OCI-LY3 (cell line): ENCODE measurements at regions not wholly inside any gene's neighbourhood (a gene's known extent, or its start where the extent isn't known, plus 50 kb on each side); places are given as distances from the start of the nearest gene placed in this dataset.

ENCODE experiments used
- H2AFZ ChIP-seq: fragments of 200-600, 300-600 bp; shearing (Covaris generic); 2 replicates; pipeline ENCODE4 v1.6.0; 2014; ENCODE audit warnings: antibody characterized with exemption, low read depth, low read length
- H3K27ac ChIP-seq: fragments of 200-600, 300-600 bp; sonication (generic); 2 replicates; pipeline ENCODE4 v1.5.1; 2014; ENCODE audit warnings: mild to moderate bottlenecking, low read length, moderate library complexity, mixed read lengths
- H3K27me3 ChIP-seq: fragments of 200-600, 300-600 bp; sonication (generic); 2 replicates; pipeline ENCODE4 v1.6.1; 2014; ENCODE audit warnings: low read depth, low read length, mixed read lengths
- H3K36me3 ChIP-seq: fragments of 200-600, 300-600 bp; sonication (generic); replicated peaks from 2 replicates; pipeline ENCODE3; 2014; ENCODE audit warnings: low read depth, low read length, mixed read lengths
- H3K4me1 ChIP-seq: fragments of 300-600, 200-600 bp; sonication (generic); 2 replicates; pipeline ENCODE4 v1.6.1; 2014; ENCODE audit warnings: low read length, mixed read lengths
- H3K4me2 ChIP-seq: fragments of 200-600, 300-600 bp; sonication (generic); 2 replicates; pipeline ENCODE4 v1.6.1; 2014; ENCODE audit warnings: low read length, mixed read lengths
- H3K4me3 ChIP-seq: fragments of 300-600, 200-600 bp; sonication (generic); 2 replicates; pipeline ENCODE4 v1.5.1; 2014; ENCODE audit warnings: antibody characterized with exemption, mild to moderate bottlenecking, low read length, moderate library complexity
- H3K79me2 ChIP-seq: fragments of 300-600, 200-600 bp; shearing (Covaris generic); 2 replicates; pipeline ENCODE4 v1.6.1; 2014; ENCODE audit warnings: mild to moderate bottlenecking, low read length, mixed read lengths
- H3K9ac ChIP-seq: fragments of 300-600, 200-600 bp; shearing (Covaris generic); 2 replicates; pipeline ENCODE4 v1.6.0; 2014; ENCODE audit warnings: mild to moderate bottlenecking, low read length, moderate library complexity
- H3K9me3 ChIP-seq: fragments of 200-600, 300-600 bp; shearing (Covaris generic); 2 replicates; pipeline ENCODE4 v1.6.1; 2014; ENCODE audit warnings: low read length, mixed read lengths; ENCODE audit not compliant: insufficient read depth
- H4K20me1 ChIP-seq: fragments of 200-600, 300-600 bp; sonication (generic); 2 replicates; pipeline ENCODE4 v1.6.1; 2016; ENCODE audit warnings: low read length, mixed read lengths; ENCODE audit not compliant: insufficient read depth
- CTCF ChIP-seq: fragments of 200-600, 300-600 bp; sonication (generic); IDR thresholded peaks from 2 replicates; pipeline ENCODE4 v1.5.1; 2014; ENCODE audit warnings: antibody characterized with exemption, low read length, low read depth
- EZH2phosphoT487 ChIP-seq: fragments of 200-600 bp; shearing (Covaris generic); IDR thresholded peaks from 2 replicates; pipeline ENCODE4 v1.6.1; 2018; ENCODE audit warnings: antibody characterized with exemption, mixed run types, low read depth

- Histone ChIP-seq H3K79me2 (no peaks in the 10 kb centered on the region), H3K4me3 (no peak overlapping the region), H3K4me2 (no peak overlapping the region), H3K9ac (no peak overlapping the region), H4K20me1 (no peaks in the 10 kb centered on the region), H3K27me3 (no peaks in the 10 kb centered on the region), H3K27ac (no peak overlapping the region), H3K36me3 (no peaks in the 10 kb centered on the region), H3K9me3 (no peaks in the 10 kb centered on the region), H3K4me1 (no peaks in the 10 kb centered on the region), H2AFZ (no peak overlapping the region)
- TF ChIP-seq EZH2phosphoT487 (no peak), CTCF (no peak)
Measured at GRCh38 chr6:145252737-145253136, 482.6 kb downstream of the EPM2A start.

- Histone ChIP-seq H3K27ac (no peak overlapping the region), H4K20me1 (no peaks in the 10 kb centered on the region), H2AFZ (no peak overlapping the region), H3K36me3 (no peaks in the 10 kb centered on the region), H3K9ac (no peak overlapping the region), H3K4me1 (no peaks in the 10 kb centered on the region), H3K4me3 (no peak overlapping the region), H3K27me3 (no peaks in the 10 kb centered on the region), H3K4me2 (no peak overlapping the region), H3K79me2 (no peaks in the 10 kb centered on the region), H3K9me3 (no peaks in the 10 kb centered on the region)
- TF ChIP-seq CTCF (no peak), EZH2phosphoT487 (no peak)
Measured at GRCh38 chr6:145254649-145255401, 480.5 kb downstream of the EPM2A start.

GRCh38 chr6:145257704-145258103 lies 477.6 kb downstream of the EPM2A start:
- Histone ChIP-seq H3K27me3 (no peaks in the 10 kb centered on the region), H2AFZ (no peak overlapping the region), H3K9ac (no peak overlapping the region), H3K27ac (no peak overlapping the region), H3K4me1 (no peaks in the 10 kb centered on the region), H3K79me2 (no peaks in the 10 kb centered on the region), H3K4me2 (no peak overlapping the region), H3K4me3 (no peak overlapping the region), H4K20me1 (no peaks in the 10 kb centered on the region), H3K9me3 (no peaks in the 10 kb centered on the region), H3K36me3 (no peaks in the 10 kb centered on the region)
- TF ChIP-seq EZH2phosphoT487 (no peak), CTCF (no peak)

GRCh38 chr6:145258122-145258521 lies 477.2 kb downstream of the EPM2A start:
- Histone ChIP-seq H3K4me1 (no peaks in the 10 kb centered on the region), H3K27ac (no peak overlapping the region), H3K4me2 (no peak overlapping the region), H3K4me3 (no peak overlapping the region), H2AFZ (no peak overlapping the region), H4K20me1 (no peaks in the 10 kb centered on the region), H3K36me3 (no peaks in the 10 kb centered on the region), H3K79me2 (no peaks in the 10 kb centered on the region), H3K9me3 (no peaks in the 10 kb centered on the region), H3K27me3 (no peaks in the 10 kb centered on the region), H3K9ac (no peak overlapping the region)
- TF ChIP-seq EZH2phosphoT487 (no peak), CTCF (no peak)
